ENCODE measurements at regions not wholly inside any gene's neighbourhood (a gene's known extent, or its start where the extent isn't known, plus 50 kb on each side); places are given as distances from the start of the nearest gene placed in this dataset.

DNA sequence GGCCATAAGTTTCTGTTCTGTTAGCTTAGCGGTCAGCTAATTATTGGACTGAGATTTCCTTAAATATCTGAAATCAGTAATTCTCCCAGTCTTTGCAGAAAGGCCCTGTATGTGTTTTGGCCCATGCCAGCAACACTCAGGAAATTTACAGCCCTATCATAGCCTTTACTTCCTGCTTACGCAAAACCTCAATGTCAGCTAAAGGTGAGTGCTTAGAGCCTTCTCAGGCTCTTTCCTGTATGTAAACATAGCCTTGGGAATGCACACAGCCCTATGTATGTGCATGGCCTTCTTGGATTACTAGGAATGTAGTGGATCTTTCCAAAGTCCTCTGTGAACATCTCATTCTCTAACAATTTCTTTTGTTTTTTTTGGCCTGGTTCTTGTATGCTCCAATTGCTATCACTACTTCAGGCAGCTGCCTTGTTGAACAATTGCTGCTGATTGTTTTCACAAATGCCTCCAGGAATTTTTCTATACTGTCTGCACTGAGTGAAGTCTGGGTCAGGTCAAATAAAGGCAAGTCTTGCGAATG lies 200.0 kb downstream of the PPP1R2C start:
- Histone ChIP-seq H3K27ac (ENCODE audit: low read depth, low read length) (no peak overlapping the region), H3K9ac (ENCODE audit: low read length) (no peak overlapping the region), H3K9me3 (ENCODE audit: control insufficient read depth, insufficient read depth, low read depth, low read length) (no peaks in the 10 kb centered on the region), H3K36me3 (ENCODE audit: control insufficient read depth, insufficient read depth, low read length) (no peaks in the 10 kb centered on the region), H3K27me3 (ENCODE audit: control insufficient read depth, insufficient read depth, low read length) (no peaks in the 10 kb centered on the region; the same call in 1 of the 2 replicates), H3K4me3 (ENCODE audit: low read depth, low read length) (no peak overlapping the region), H3K4me1 (ENCODE audit: control insufficient read depth, insufficient read depth, low read length) (no peaks in the 10 kb centered on the region)

DNA sequence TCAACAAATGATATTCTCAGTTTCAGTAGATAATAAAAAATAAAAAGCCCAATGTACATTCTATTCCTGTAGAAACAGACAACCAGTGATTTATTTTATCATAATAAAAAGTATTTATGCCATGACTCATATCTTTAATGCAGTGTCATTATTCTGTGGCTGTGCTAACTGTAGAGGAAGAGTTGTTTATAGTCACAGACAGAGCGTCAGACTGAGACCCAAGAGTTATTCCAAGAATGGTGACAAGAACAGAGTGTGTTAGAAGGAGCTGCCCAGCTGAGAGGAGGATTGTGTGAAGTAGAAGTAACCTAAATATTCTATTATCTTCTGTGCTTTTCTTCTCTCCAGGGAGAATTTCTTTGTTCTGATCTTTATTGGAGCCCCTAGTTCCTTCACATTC lies 210.7 kb downstream of the PPP1R2C start:
- no peak overlapping the region for H3K9ac ChIP-seq (ENCODE audit: low read length)
- no peaks in the 10 kb centered on the region for H3K36me3 ChIP-seq (ENCODE audit: control insufficient read depth, insufficient read depth, low read length)
- peaks cover 9% of the 10 kb centered on the region; the same call in 1 of the 2 replicates for H3K27me3 ChIP-seq (ENCODE audit: control insufficient read depth, insufficient read depth, low read length)
- no peaks in the 10 kb centered on the region for H3K9me3 ChIP-seq (ENCODE audit: control insufficient read depth, insufficient read depth, low read depth, low read length)
- no peak overlapping the region for H3K4me3 ChIP-seq (ENCODE audit: low read depth, low read length)
- no peaks in the 10 kb centered on the region for H3K4me1 ChIP-seq (ENCODE audit: control insufficient read depth, insufficient read depth, low read length)
- no peak overlapping the region for H3K27ac ChIP-seq (ENCODE audit: low read depth, low read length)

DNA sequence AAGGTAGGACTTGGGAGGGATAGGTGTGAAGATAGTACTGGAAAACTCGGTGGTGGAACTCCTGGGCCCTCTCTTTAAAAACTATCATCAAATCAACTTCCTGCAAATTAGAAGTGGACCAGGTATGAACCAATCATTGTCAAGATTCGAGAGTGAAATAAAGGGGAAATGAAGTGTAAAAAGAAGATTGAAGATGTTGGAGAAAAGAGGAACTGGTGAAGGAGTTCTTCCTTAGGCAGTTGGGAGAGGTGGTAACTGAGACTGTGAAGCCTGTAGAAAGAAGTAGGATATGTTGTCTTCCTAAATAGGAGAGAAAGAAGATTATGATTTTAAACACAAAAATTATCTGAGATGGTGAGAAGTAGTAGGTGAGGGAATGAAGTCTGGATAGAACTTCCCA lies 212.2 kb downstream of the PPP1R2C start:
- no peaks in the 10 kb centered on the region for H3K4me1 ChIP-seq (ENCODE audit: control insufficient read depth, insufficient read depth, low read length)
- H3K4me3 ChIP-seq (ENCODE audit: low read depth, low read length), result no peak overlapping the region
- H3K27me3 ChIP-seq (ENCODE audit: control insufficient read depth, insufficient read depth, low read length), result peaks cover 9% of the 10 kb centered on the region; the same call in 1 of the 2 replicates
- no peaks in the 10 kb centered on the region for H3K36me3 ChIP-seq (ENCODE audit: control insufficient read depth, insufficient read depth, low read length)
- H3K9me3 ChIP-seq (ENCODE audit: control insufficient read depth, insufficient read depth, low read depth, low read length), result no peaks in the 10 kb centered on the region
- H3K9ac ChIP-seq (ENCODE audit: low read length), result no peak overlapping the region
- H3K27ac ChIP-seq (ENCODE audit: low read depth, low read length), result no peak overlapping the region

DNA sequence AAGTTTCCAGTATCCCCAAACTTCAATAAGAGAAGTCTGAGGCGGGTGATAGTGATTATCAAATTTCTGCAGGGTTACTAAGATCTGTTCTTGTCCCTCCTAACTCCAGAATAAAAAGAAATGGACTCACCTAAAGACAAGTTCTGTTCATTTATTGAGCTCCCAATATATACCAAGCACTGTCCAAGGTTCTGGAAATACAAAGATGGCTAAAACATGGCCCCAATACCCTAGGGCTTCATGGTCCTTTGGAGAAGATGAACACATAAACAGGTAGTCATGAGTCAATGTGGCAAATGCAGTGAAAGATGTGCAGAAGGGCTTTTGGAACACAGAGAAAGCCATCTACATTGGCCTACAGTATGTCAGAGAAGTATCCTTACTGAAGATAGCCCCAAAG lies 231.2 kb downstream of the PPP1R2C start:
- Histone ChIP-seq H3K27ac (ENCODE audit: low read depth, low read length) (no peak overlapping the region), H3K36me3 (ENCODE audit: control insufficient read depth, insufficient read depth, low read length) (no peaks in the 10 kb centered on the region)

DNA sequence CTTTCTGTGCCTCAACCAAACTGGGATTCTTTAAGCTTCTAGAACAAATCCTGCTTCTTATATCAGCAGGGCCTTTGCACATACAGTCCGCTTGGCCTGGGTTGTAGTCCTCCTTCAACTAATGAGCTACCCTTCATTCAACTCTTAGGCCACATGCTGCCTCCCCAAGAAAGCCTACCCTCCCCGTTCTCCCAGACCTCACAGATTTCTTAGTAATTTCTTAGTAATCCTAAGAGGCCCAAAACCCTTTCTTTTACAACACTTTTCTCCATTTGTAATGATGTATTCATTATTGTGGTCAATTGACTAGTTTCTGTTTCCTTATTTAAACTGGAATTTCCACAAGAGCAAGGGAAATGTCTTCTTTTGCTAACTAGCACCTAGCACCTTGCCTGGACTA lies 233.1 kb downstream of the PPP1R2C start:
- H3K27me3 ChIP-seq (ENCODE audit: control insufficient read depth, insufficient read depth, low read length), result no peaks in the 10 kb centered on the region; the same call in 1 of the 2 replicates
- no peak overlapping the region for H3K9ac ChIP-seq (ENCODE audit: low read length)
- H3K36me3 ChIP-seq (ENCODE audit: control insufficient read depth, insufficient read depth, low read length), result no peaks in the 10 kb centered on the region
- no peak overlapping the region for H3K27ac ChIP-seq (ENCODE audit: low read depth, low read length)
- H3K4me1 ChIP-seq (ENCODE audit: control insufficient read depth, insufficient read depth, low read length), result no peaks in the 10 kb centered on the region; the same call in 1 of the 2 replicates
- no peak overlapping the region for H3K4me3 ChIP-seq (ENCODE audit: low read depth, low read length)
- H3K9me3 ChIP-seq (ENCODE audit: control insufficient read depth, insufficient read depth, low read depth, low read length), result 0 out of 2 replicates have a peak, but pooled peaks cover 4% of the 10 kb centered on the region

More for the DNA sequence above, 231.2 kb downstream of the PPP1R2C start:
- no peaks in the 10 kb centered on the region; the same call in 1 of the 2 replicates for H3K27me3 ChIP-seq (ENCODE audit: control insufficient read depth, insufficient read depth, low read length)
- 0 out of 2 replicates have a peak, but pooled peaks cover 4% of the 10 kb centered on the region for H3K9me3 ChIP-seq (ENCODE audit: control insufficient read depth, insufficient read depth, low read depth, low read length)
- no peak overlapping the region for H3K9ac ChIP-seq (ENCODE audit: low read length)
- H3K4me1 ChIP-seq (ENCODE audit: control insufficient read depth, insufficient read depth, low read length), result no peaks in the 10 kb centered on the region
- no peak overlapping the region for H3K4me3 ChIP-seq (ENCODE audit: low read depth, low read length)

DNA sequence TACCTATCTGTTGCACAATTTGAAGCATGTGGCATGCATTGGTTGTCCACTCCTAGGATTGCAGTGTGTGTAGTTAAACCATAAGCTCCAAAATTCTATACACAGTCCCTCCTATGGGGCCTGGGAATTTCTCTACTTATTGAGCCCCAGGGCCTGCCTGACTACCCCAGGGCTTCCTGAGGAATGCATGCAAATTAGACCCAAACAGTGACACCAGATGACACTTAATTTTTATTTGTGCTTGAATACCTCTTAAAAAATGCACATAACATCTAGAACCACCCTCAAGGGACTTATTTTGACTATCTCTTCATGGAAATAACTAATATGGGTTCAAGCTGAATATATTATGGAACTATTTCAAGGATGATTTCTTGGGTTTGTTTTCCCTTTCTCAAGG lies 236.4 kb downstream of the PPP1R2C start:
- Histone ChIP-seq H3K9me3 (ENCODE audit: control insufficient read depth, insufficient read depth, low read depth, low read length) (0 out of 2 replicates have a peak, but pooled peaks cover 2% of the 10 kb centered on the region), H3K27me3 (ENCODE audit: control insufficient read depth, insufficient read depth, low read length) (no peaks in the 10 kb centered on the region; the same call in 1 of the 2 replicates), H3K27ac (ENCODE audit: low read depth, low read length) (no peak overlapping the region), H3K4me1 (ENCODE audit: control insufficient read depth, insufficient read depth, low read length) (no peaks in the 10 kb centered on the region; the same call in 1 of the 2 replicates), H3K4me3 (ENCODE audit: low read depth, low read length) (no peak overlapping the region), H3K9ac (ENCODE audit: low read length) (no peak overlapping the region), H3K36me3 (ENCODE audit: control insufficient read depth, insufficient read depth, low read length) (no peaks in the 10 kb centered on the region)

DNA sequence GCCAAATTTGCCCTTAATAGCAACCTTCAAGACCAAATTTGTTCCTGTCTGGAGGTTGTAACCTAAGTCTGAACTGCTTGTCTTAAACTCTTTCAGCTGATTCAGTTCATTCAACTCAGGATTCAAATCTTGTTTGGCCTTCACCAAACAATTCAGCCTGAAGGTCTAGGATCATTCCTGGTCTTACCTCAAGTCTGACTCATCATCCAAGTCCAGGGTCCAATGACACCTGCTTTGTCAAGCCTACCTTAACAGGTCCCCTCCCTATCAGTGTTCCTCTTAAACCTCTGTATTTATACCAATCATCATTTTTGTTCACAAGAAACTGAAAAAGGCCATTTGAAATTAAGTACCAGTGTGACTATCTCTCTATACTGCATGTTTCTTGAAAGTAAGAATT lies 237.8 kb downstream of the PPP1R2C start:
- 0 out of 2 replicates have a peak, but pooled peaks cover 2% of the 10 kb centered on the region for H3K9me3 ChIP-seq (ENCODE audit: control insufficient read depth, insufficient read depth, low read depth, low read length)
- no peak overlapping the region for H3K9ac ChIP-seq (ENCODE audit: low read length)
- H3K4me3 ChIP-seq (ENCODE audit: low read depth, low read length), result no peak overlapping the region
- no peaks in the 10 kb centered on the region for H3K36me3 ChIP-seq (ENCODE audit: control insufficient read depth, insufficient read depth, low read length)
- no peak overlapping the region for H3K27ac ChIP-seq (ENCODE audit: low read depth, low read length)
- no peaks in the 10 kb centered on the region; the same call in 1 of the 2 replicates for H3K4me1 ChIP-seq (ENCODE audit: control insufficient read depth, insufficient read depth, low read length)
- H3K27me3 ChIP-seq (ENCODE audit: control insufficient read depth, insufficient read depth, low read length), result no peaks in the 10 kb centered on the region; the same call in 1 of the 2 replicates

DNA sequence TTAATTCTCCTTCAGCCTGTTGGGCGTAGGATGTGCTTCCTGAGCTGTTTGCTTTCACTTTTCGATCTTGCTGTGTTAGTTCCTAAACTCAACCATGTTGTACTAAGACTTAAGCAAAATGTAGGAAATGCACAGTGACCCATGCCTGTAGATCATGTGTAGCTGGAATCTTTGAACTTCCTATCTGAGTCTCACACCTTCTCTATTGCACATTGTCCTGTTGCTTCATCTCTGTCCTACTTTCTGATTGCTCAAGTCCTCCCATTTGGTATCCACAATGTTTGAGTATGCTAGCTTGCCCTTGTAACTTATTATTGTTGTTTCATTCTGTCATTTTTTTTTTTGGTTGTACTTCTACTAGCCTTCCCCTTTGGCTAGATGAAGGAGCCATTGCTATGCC lies 239.6 kb downstream of the PPP1R2C start:
- H3K4me3 ChIP-seq (ENCODE audit: low read depth, low read length), result no peak overlapping the region
- no peaks in the 10 kb centered on the region; the same call in 1 of the 2 replicates for H3K27me3 ChIP-seq (ENCODE audit: control insufficient read depth, insufficient read depth, low read length)
- no peaks in the 10 kb centered on the region; the same call in 1 of the 2 replicates for H3K4me1 ChIP-seq (ENCODE audit: control insufficient read depth, insufficient read depth, low read length)
- no peak overlapping the region for H3K9ac ChIP-seq (ENCODE audit: low read length)
- no peak overlapping the region for H3K27ac ChIP-seq (ENCODE audit: low read depth, low read length)
- peaks cover 5% of the 10 kb centered on the region for H3K9me3 ChIP-seq (ENCODE audit: control insufficient read depth, insufficient read depth, low read depth, low read length)
- no peaks in the 10 kb centered on the region for H3K36me3 ChIP-seq (ENCODE audit: control insufficient read depth, insufficient read depth, low read length)

DNA sequence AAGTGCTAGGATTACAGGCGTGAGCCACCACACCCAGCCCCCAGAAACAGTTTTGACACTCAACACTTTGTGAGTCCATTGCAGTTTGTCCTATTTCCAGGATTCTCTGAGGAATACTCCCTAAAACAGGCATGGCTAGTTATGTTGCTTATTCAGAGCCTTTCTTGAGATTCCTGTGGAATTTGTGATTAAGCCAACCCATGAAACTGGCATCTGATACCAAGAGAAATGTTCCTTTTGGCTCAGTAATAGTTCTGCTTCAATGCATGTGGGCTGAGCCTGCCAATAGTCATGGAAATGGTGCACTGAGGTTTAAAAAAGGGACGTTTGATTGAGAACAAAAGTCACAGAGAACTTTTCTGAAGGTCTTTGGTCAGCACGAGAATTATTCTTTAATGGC lies 241.7 kb downstream of the PPP1R2C start:
- H3K4me1 ChIP-seq (ENCODE audit: control insufficient read depth, insufficient read depth, low read length), result no peaks in the 10 kb centered on the region; the same call in 1 of the 2 replicates
- no peaks in the 10 kb centered on the region; the same call in 1 of the 2 replicates for H3K27me3 ChIP-seq (ENCODE audit: control insufficient read depth, insufficient read depth, low read length)
- no peak overlapping the region for H3K9ac ChIP-seq (ENCODE audit: low read length)
- H3K36me3 ChIP-seq (ENCODE audit: control insufficient read depth, insufficient read depth, low read length), result no peaks in the 10 kb centered on the region
- H3K4me3 ChIP-seq (ENCODE audit: low read depth, low read length), result no peak overlapping the region
- no peak overlapping the region for H3K27ac ChIP-seq (ENCODE audit: low read depth, low read length)
- peaks cover 5% of the 10 kb centered on the region for H3K9me3 ChIP-seq (ENCODE audit: control insufficient read depth, insufficient read depth, low read depth, low read length)

DNA sequence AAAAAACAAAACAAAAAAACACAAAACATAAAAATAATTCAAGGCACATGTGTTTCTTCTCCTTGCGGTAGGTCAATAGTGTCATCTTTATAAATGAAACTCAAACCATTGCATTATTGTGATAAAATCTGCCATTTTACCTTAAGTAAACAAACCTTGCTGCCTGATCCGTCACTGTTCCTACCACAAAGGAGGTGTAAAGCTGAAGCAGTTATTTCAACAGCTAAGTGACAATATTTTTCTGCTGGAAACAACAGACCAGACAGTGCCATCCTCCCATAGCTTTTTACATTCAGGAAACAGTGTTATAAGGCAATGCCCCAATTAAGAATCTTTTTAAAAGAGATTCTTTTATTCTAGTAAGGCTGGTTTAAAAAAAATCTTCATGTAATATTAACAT lies 242.7 kb downstream of the PPP1R2C start:
- peaks cover 5% of the 10 kb centered on the region for H3K9me3 ChIP-seq (ENCODE audit: control insufficient read depth, insufficient read depth, low read depth, low read length)
- H3K4me1 ChIP-seq (ENCODE audit: control insufficient read depth, insufficient read depth, low read length), result no peaks in the 10 kb centered on the region
- no peak overlapping the region for H3K9ac ChIP-seq (ENCODE audit: low read length)
- H3K27me3 ChIP-seq (ENCODE audit: control insufficient read depth, insufficient read depth, low read length), result no peaks in the 10 kb centered on the region; the same call in 1 of the 2 replicates
- no peak overlapping the region for H3K27ac ChIP-seq (ENCODE audit: low read depth, low read length)
- H3K36me3 ChIP-seq (ENCODE audit: control insufficient read depth, insufficient read depth, low read length), result no peaks in the 10 kb centered on the region
- H3K4me3 ChIP-seq (ENCODE audit: low read depth, low read length), result no peak overlapping the region

DNA sequence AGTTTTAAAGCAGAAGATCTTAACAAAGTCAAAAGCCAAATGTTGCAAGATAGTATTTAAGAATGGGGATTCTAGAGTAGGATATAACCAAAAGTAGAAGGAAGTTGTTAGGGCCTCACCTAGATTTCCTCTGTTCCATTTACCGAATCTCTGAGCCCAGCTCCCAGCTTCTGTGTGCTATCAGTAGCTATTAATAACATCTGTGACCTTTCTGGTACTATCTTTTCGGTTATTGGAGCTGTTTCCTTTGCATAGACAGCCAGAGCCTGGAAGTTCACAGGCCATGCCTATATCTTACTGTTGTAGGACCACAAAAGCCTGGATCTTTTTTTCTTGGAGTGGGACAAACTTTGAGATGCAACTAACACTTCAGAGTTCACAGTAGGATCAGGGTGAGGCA lies 244.2 kb downstream of the PPP1R2C start:
- Histone ChIP-seq H3K27me3 (ENCODE audit: control insufficient read depth, insufficient read depth, low read length) (no peaks in the 10 kb centered on the region; the same call in 1 of the 2 replicates), H3K9me3 (ENCODE audit: control insufficient read depth, insufficient read depth, low read depth, low read length) (peaks cover 5% of the 10 kb centered on the region), H3K9ac (ENCODE audit: low read length) (no peak overlapping the region), H3K27ac (ENCODE audit: low read depth, low read length) (no peak overlapping the region), H3K36me3 (ENCODE audit: control insufficient read depth, insufficient read depth, low read length) (no peaks in the 10 kb centered on the region), H3K4me3 (ENCODE audit: low read depth, low read length) (no peak overlapping the region), H3K4me1 (ENCODE audit: control insufficient read depth, insufficient read depth, low read length) (no peaks in the 10 kb centered on the region)
